DND-41 (cell line): ENCODE measurements at regions not wholly inside any gene's neighbourhood (a gene's known extent, or its start where the extent isn't known, plus 50 kb on each side); places are given as distances from the start of the nearest gene placed in this dataset.

ENCODE experiments used
- ATAC-seq: fragments of 200-7000 bp; cut with Tn5 transposase; 3 replicates; pipeline ENCODE4 v1.9.1; 2021; ENCODE audit warnings: low read depth; ENCODE audit not compliant: insufficient read depth
- DNase-seq: peaks from one replicate; pipeline ENCODE4 v3.0.0-alpha.2; 2020
- H2AFZ ChIP-seq: 2 replicates; pipeline ENCODE4 v1.6.0; 2012; ENCODE audit warnings: low read depth, low read length
- H3K27ac ChIP-seq: 2 replicates; pipeline ENCODE4 v1.5.1; 2012; ENCODE audit warnings: low read length, inconsistent platforms
- H3K27me3 ChIP-seq: fragments of 200-600 bp; sonication (generic); 2 replicates; pipeline ENCODE4 v1.6.0; 2012; ENCODE audit warnings: low read length, mild to moderate bottlenecking, inconsistent platforms; ENCODE audit not compliant: insufficient read depth, poor library complexity
- H3K36me3 ChIP-seq: 2 replicates; pipeline ENCODE4 v1.5.1; 2012; ENCODE audit warnings: low read length, inconsistent platforms; ENCODE audit not compliant: insufficient read depth
- H3K4me1 ChIP-seq: 2 replicates; pipeline ENCODE4 v1.5.1; 2012; ENCODE audit warnings: mild to moderate bottlenecking, low read length; ENCODE audit not compliant: insufficient read depth
- H3K4me2 ChIP-seq: 2 replicates; pipeline ENCODE4 v1.6.0; 2012; ENCODE audit warnings: mild to moderate bottlenecking, moderate library complexity, low read length, inconsistent platforms; ENCODE audit not compliant: insufficient read depth
- H3K4me3 ChIP-seq, 2 experiments: fragments of 200-600 bp in 1 of 2; shearing (Covaris generic) in 1 of 2; 2 replicates each; pipeline ENCODE4 v1.5.1; 2012 to 2016; ENCODE audit warnings: inconsistent platforms in 2 of 2, low read length in 2 of 2, mild to moderate bottlenecking in 2 of 2, low read depth in 1 of 2, moderate library complexity in 1 of 2
- H3K79me2 ChIP-seq: 2 replicates; pipeline ENCODE4 v1.6.0; 2012; ENCODE audit warnings: low read length, inconsistent platforms; ENCODE audit not compliant: insufficient read depth
- H3K9ac ChIP-seq: 2 replicates; pipeline ENCODE4 v1.6.0; 2012; ENCODE audit warnings: low read depth, mild to moderate bottlenecking, inconsistent platforms, low read length, moderate library complexity
- H3K9me3 ChIP-seq: 2 replicates; pipeline ENCODE4 v1.5.1; 2012; ENCODE audit warnings: low read length, moderate library complexity, mild to moderate bottlenecking, inconsistent platforms; ENCODE audit not compliant: insufficient read depth, severe bottlenecking
- H4K20me1 ChIP-seq: 2 replicates; pipeline ENCODE4 v1.6.0; 2012; ENCODE audit warnings: low read length; ENCODE audit not compliant: insufficient read depth
- CTCF ChIP-seq: IDR thresholded peaks from 2 replicates; pipeline ENCODE4 v1.5.1; 2012; ENCODE audit warnings: borderline replicate concordance, low read length, moderate library complexity, mild to moderate bottlenecking; ENCODE audit not compliant: poor library complexity, severe bottlenecking; ENCODE audit errors: extremely low read depth
- EZH2 ChIP-seq: IDR thresholded peaks from 3 replicates; pipeline ENCODE4 v1.6.1; 2012; ENCODE audit warnings: borderline replicate concordance, low read depth, mild to moderate bottlenecking, moderate library complexity, low read length, inconsistent platforms; ENCODE audit not compliant: severe bottlenecking

- no peaks in the 10 kb centered on the region for H3K79me2 ChIP-seq
- H3K4me2 ChIP-seq, result no peak overlapping the region
- H3K4me1 ChIP-seq, result no peaks in the 10 kb centered on the region
- no peak overlapping the region for H3K4me3 ChIP-seq
- ATAC-seq, result no peak
- peaks cover 4% of the 10 kb centered on the region; the same call in 1 of the 2 replicates for H4K20me1 ChIP-seq
- no peaks in the 10 kb centered on the region for H3K9me3 ChIP-seq
- H3K36me3 ChIP-seq, result no peaks in the 10 kb centered on the region
- H3K27me3 ChIP-seq, result peaks cover 25% of the 10 kb centered on the region
- no peak for TF ChIP-seq EZH2
- no peak for DNase-seq
- H3K27ac ChIP-seq, result no peak overlapping the region
- no peak overlapping the region for H2AFZ ChIP-seq
- no peak overlapping the region for H3K9ac ChIP-seq
These were observed 160.7 kb downstream of the BUD13 start for GRCh38 chr11:116611998-116612620.

- H3K79me2 ChIP-seq, result no peaks in the 10 kb centered on the region
- no peaks in the 10 kb centered on the region for H3K9me3 ChIP-seq
- peaks cover 25% of the 10 kb centered on the region for H3K27me3 ChIP-seq
- no peak overlapping the region for H3K4me2 ChIP-seq
- no peak overlapping the region for H3K9ac ChIP-seq
- H3K4me1 ChIP-seq, result no peaks in the 10 kb centered on the region
- no peak overlapping the region for H2AFZ ChIP-seq
- H4K20me1 ChIP-seq, result peaks cover 4% of the 10 kb centered on the region; the same call in 1 of the 2 replicates
- no peak overlapping the region for H3K4me3 ChIP-seq
- no peak for DNase-seq
- H3K27ac ChIP-seq, result no peak overlapping the region
- no peaks in the 10 kb centered on the region for H3K36me3 ChIP-seq
- no peak for ATAC-seq
- TF ChIP-seq EZH2 (no peak), CTCF (no peak)
These were observed 162.6 kb downstream of the BUD13 start for GRCh38 chr11:116610190-116610589.

- TF ChIP-seq EZH2 (no peak), CTCF (no peak)
- H3K9ac ChIP-seq, result no peak overlapping the region
- ATAC-seq (peak; percentile 53; the same call in 1 of the 3 replicates), DNase-seq (no peak)
- H4K20me1 ChIP-seq, result no peaks in the 10 kb centered on the region
- no peaks in the 10 kb centered on the region for H3K9me3 ChIP-seq
- no peaks in the 10 kb centered on the region for H3K36me3 ChIP-seq
- no peak overlapping the region for H3K4me3 ChIP-seq
- no peak overlapping the region for H3K4me2 ChIP-seq
- peaks cover 5% of the 10 kb centered on the region for H3K27me3 ChIP-seq
- no peak overlapping the region for H3K27ac ChIP-seq
- H2AFZ ChIP-seq, result no peak overlapping the region
- H3K79me2 ChIP-seq, result no peaks in the 10 kb centered on the region
- H3K4me1 ChIP-seq, result no peaks in the 10 kb centered on the region
These were observed 165.8 kb downstream of the BUD13 start for GRCh38 chr11:116607027-116607426.

GRCh38 chr11:116605543-116606459 lies 167.0 kb downstream of the BUD13 start:
- Histone ChIP-seq H3K79me2 (no peaks in the 10 kb centered on the region), H4K20me1 (no peaks in the 10 kb centered on the region), H2AFZ (no peak overlapping the region), H3K36me3 (no peaks in the 10 kb centered on the region), H3K27ac (no peak overlapping the region), H3K9ac (no peak overlapping the region), H3K4me1 (no peaks in the 10 kb centered on the region), H3K4me3 (no peak overlapping the region), H3K4me2 (no peak overlapping the region), H3K27me3 (no peaks in the 10 kb centered on the region), H3K9me3 (no peaks in the 10 kb centered on the region)
- TF ChIP-seq EZH2 (no peak), CTCF (peak; percentile 79)
- DNase-seq, result peak; percentile 77
- ATAC-seq, result peak; percentile 93
